Liver (tissue), 8 donors: ENCODE measurements at regions not wholly inside any gene's neighbourhood (a gene's known extent, or its start where the extent isn't known, plus 50 kb on each side); places are given as distances from the start of the nearest gene placed in this dataset.

ENCODE experiments used
- DNase-seq: peaks from one replicate; pipeline ENCODE4 v3.0.0-alpha.2; 2017; ENCODE audit warnings: low spot score
- H3K27ac ChIP-seq, 2 donors: one replicate each; pipeline ENCODE4 v1.7.0; 2013; ENCODE audit warnings: inconsistent platforms in 2 of 2, low read length in 2 of 2, control low read depth in 1 of 2, low read depth in 1 of 2, mild to moderate bottlenecking in 1 of 2
- H3K27me3 ChIP-seq, 4 donors: one replicate each; pipeline versions ENCODE4 v1.6.1 to v1.7.0; 2013; ENCODE audit warnings: low read length in 3 of 4, inconsistent platforms in 1 of 4, mild to moderate bottlenecking in 1 of 4, moderate library complexity in 1 of 4; ENCODE audit not compliant: control insufficient read depth in 4 of 4, insufficient read depth in 4 of 4
- H3K36me3 ChIP-seq, 4 donors: one replicate each; pipeline versions ENCODE4 v1.6.1 to v1.7.0; 2013; ENCODE audit warnings: low read length in 3 of 4, mild to moderate bottlenecking in 3 of 4, low read depth in 1 of 4, moderate library complexity in 1 of 4; ENCODE audit not compliant: control insufficient read depth in 4 of 4, insufficient read depth in 3 of 4
- H3K4me1 ChIP-seq, 4 donors: one replicate each; pipeline versions ENCODE4 v1.6.1 to v1.7.0; 2013; ENCODE audit warnings: low read length in 3 of 4, mild to moderate bottlenecking in 3 of 4, moderate library complexity in 1 of 4; ENCODE audit not compliant: control insufficient read depth in 4 of 4, insufficient read depth in 4 of 4
- H3K4me3 ChIP-seq, 3 donors: one replicate each; pipeline versions ENCODE4 v1.6.1 to v1.7.0; 2013; ENCODE audit warnings: low read length in 3 of 3, control low read depth in 1 of 3, low read depth in 1 of 3, mild to moderate bottlenecking in 1 of 3
- H3K9ac ChIP-seq, 2 donors: one replicate each; pipeline ENCODE4 v1.7.0; 2013; ENCODE audit warnings: low read length in 2 of 2, mild to moderate bottlenecking in 2 of 2, moderate library complexity in 2 of 2, control low read depth in 1 of 2, low read depth in 1 of 2
- H3K9me3 ChIP-seq, 4 donors: one replicate each; pipeline versions ENCODE4 v1.6.1 to v1.7.0; 2013; ENCODE audit warnings: low read length in 3 of 4; ENCODE audit not compliant: control insufficient read depth in 4 of 4
- ATF3 ChIP-seq: IDR thresholded peaks from 2 replicates; pipeline ENCODE4 v1.6.1; 2016; ENCODE audit warnings: antibody characterized with exemption
- CTCF ChIP-seq: fragments of 150-350 bp; IDR thresholded peaks from 2 replicates; pipeline ENCODE4 v1.5.1; 2017; ENCODE audit warnings: improper control_type of control experiment, low read depth, low read length; ENCODE audit not compliant: missing input control
- FOXA2 ChIP-seq: IDR thresholded peaks from 2 replicates; pipeline ENCODE4 v1.6.1; 2016; ENCODE audit warnings: antibody characterized with exemption
- GABPA ChIP-seq, 2 donors: IDR thresholded peaks in 1 of 2; conservative IDR thresholded peaks in 1 of 2; 2 replicates each; pipeline ENCODE4 v1.6.1; 2016; ENCODE audit warnings: antibody characterized with exemption in 2 of 2, mild to moderate bottlenecking in 1 of 2, moderate library complexity in 1 of 2
- HNF4A ChIP-seq, 2 donors: conservative IDR thresholded peaks; 2 replicates each; pipeline ENCODE4 v1.6.1; 2016; ENCODE audit warnings: antibody characterized with exemption in 2 of 2, mild to moderate bottlenecking in 2 of 2
- HNF4G ChIP-seq: IDR thresholded peaks from 2 replicates; pipeline ENCODE4 v1.6.1; 2016; ENCODE audit warnings: antibody characterized with exemption
- MAX ChIP-seq: IDR thresholded peaks from 2 replicates; pipeline ENCODE4 v1.6.1; 2016; ENCODE audit warnings: antibody characterized with exemption
- NR2F2 ChIP-seq: IDR thresholded peaks from 2 replicates; pipeline ENCODE4 v1.6.1; 2016; ENCODE audit warnings: antibody characterized with exemption
- RAD21 ChIP-seq, 2 donors: IDR thresholded peaks; 2 replicates each; pipeline ENCODE4 v1.6.1; 2016; ENCODE audit warnings: antibody characterized with exemption in 2 of 2, mild to moderate bottlenecking in 2 of 2
- REST ChIP-seq: IDR thresholded peaks from 2 replicates; pipeline ENCODE4 v1.6.1; 2016; ENCODE audit warnings: antibody characterized with exemption, mild to moderate bottlenecking
- SP1 ChIP-seq: IDR thresholded peaks from 2 replicates; pipeline ENCODE4 v1.6.1; 2018; ENCODE audit warnings: antibody characterized with exemption, mild to moderate bottlenecking
- TAF1 ChIP-seq: conservative IDR thresholded peaks from 2 replicates; pipeline ENCODE4 v1.6.1; 2016; ENCODE audit warnings: antibody characterized with exemption, mild to moderate bottlenecking
- ZBTB33 ChIP-seq: IDR thresholded peaks from 2 replicates; pipeline ENCODE4 v1.6.1; 2016; ENCODE audit warnings: antibody characterized with exemption
- WGBS: extraction: QIAGEN DNeasy Blood & Tissue Kit; methylation state at CpG from one replicate; pipeline ENCODE4 v1.1.7; 2013; 5-methylcytosine and 5-hydroxymethylcytosine counted together
- donor health status: healthy.
- donor health status: healthy.
- donor health status: healthy.
- donor health status: healthy.
- donor health status: healthy.

GRCh38 chr15:101550124-101550523 lies 60.6 kb upstream of the PCSK6 start:
- Histone ChIP-seq H3K4me1 (peaks cover 0 to 14% (median 6%) of the 10 kb centered on the region in 4 donors), H3K27ac (no peak overlapping the region), H3K9ac (no peak overlapping the region), H3K4me3 (no peak overlapping the region), H3K36me3 (no peaks in the 10 kb centered on the region), H3K9me3 (no peaks in the 10 kb centered on the region), H3K27me3 (no peaks in the 10 kb centered on the region)
- DNase-seq, result no peak
- no peak for TF ChIP-seq HNF4G
- no peak for TF ChIP-seq ATF3
- no peak for TF ChIP-seq GABPA (IDR thresholded peaks at IDR 0.05 in 1 of 2, conservative IDR thresholded peaks at IDR 0.05 in 1 of 2)
- TF ChIP-seq ZBTB33, result no peak
- 91% methylated on average over 4 of the region's 4 CpGs for WGBS

- Histone ChIP-seq H3K9me3 (no peaks in the 10 kb centered on the region), H3K27ac (no peak overlapping the region), H3K4me1 (peaks cover 0 to 18% (median 6%) of the 10 kb centered on the region in 4 donors), H3K27me3 (no peaks in the 10 kb centered on the region), H3K4me3 (no peak overlapping the region), H3K36me3 (no peaks in the 10 kb centered on the region), H3K9ac (no peak overlapping the region)
- 85% methylated on average over 8 of the region's 8 CpGs for WGBS
- TF ChIP-seq CTCF, result no peak
- TF ChIP-seq FOXA2, result no peak
- no peak for TF ChIP-seq SP1
- no peak for TF ChIP-seq NR2F2
- no peak for TF ChIP-seq ATF3
- TF ChIP-seq REST, result no peak
- TF ChIP-seq TAF1, result no peak
- no peak for TF ChIP-seq MAX
- no peak for TF ChIP-seq RAD21 (IDR thresholded peaks at IDR 0.05)
- TF ChIP-seq HNF4A (conservative IDR thresholded peaks at IDR 0.05), result no peak
- no peak for DNase-seq
Observed at GRCh38 chr15:101549647-101550046, 60.1 kb upstream of the PCSK6 start.
